Stimulated activated CD4-positive, alpha-beta T cell treated with anti-CD3 and anti-CD28 coated beads, Interleukin-12 subunit alpha, Interleukin-12 subunit beta, amount 100 ng/mL, for 24 hours (primary cell): ENCODE measurements at regions not wholly inside any gene's neighbourhood (a gene's known extent, or its start where the extent isn't known, plus 50 kb on each side); places are given as distances from the start of the nearest gene placed in this dataset.

Experiments used
- DNase-seq, 2 experiments: peaks; one replicate each; pipeline ENCODE4 v3.0.0-alpha.2; 2020; ENCODE audit warnings: low read depth in 2 of 2

GRCh38 chr15:69735121-69735520 lies 282.5 kb downstream of the RPLP1 start:
- DNase-seq: no peak

GRCh38 chr15:69736161-69736560 lies 283.5 kb downstream of the RPLP1 start:
- no peak for DNase-seq

GRCh38 chr15:69737916-69738315 lies 285.3 kb downstream of the RPLP1 start:
- no peak for DNase-seq

- no peak for DNase-seq
Observed at GRCh38 chr15:69740684-69741083, 288.1 kb downstream of the RPLP1 start.

GRCh38 chr15:69742361-69742760 lies 289.7 kb downstream of the RPLP1 start:
- no peak for DNase-seq

- no peak for DNase-seq
Observed at GRCh38 chr15:69743091-69743490, 290.5 kb downstream of the RPLP1 start.

- no peak for DNase-seq
Observed at GRCh38 chr15:69744391-69745162, 292.0 kb downstream of the RPLP1 start.

GRCh38 chr15:69747193-69747592 lies 294.6 kb downstream of the RPLP1 start:
- no peak for DNase-seq

GRCh38 chr15:69748131-69748530 lies 295.5 kb downstream of the RPLP1 start:
- no peak for DNase-seq

- DNase-seq: no peak
Observed at GRCh38 chr15:69748576-69749185, 296.1 kb downstream of the RPLP1 start.

GRCh38 chr15:69749274-69749673 lies 296.7 kb downstream of the RPLP1 start:
- no peak for DNase-seq

- DNase-seq: no peak
Observed at GRCh38 chr15:69749797-69750196, 297.2 kb downstream of the RPLP1 start.

- DNase-seq: no peak
Observed at GRCh38 chr15:69750253-69750652, 297.6 kb downstream of the RPLP1 start.

GRCh38 chr15:69751147-69751546 lies 298.5 kb downstream of the RPLP1 start:
- DNase-seq: no peak

GRCh38 chr15:69751566-69751965 lies 298.9 kb downstream of the RPLP1 start:
- DNase-seq: no peak

- no peak for DNase-seq
Observed at GRCh38 chr15:69753867-69754266, 301.2 kb downstream of the RPLP1 start.

GRCh38 chr15:69754313-69754712 lies 301.7 kb downstream of the RPLP1 start:
- DNase-seq: no peak

- peak; percentile 60 to 78 for DNase-seq
Observed at GRCh38 chr15:69755551-69756310, 303.1 kb downstream of the RPLP1 start.

- no peak for DNase-seq
Observed at GRCh38 chr15:69756440-69756839, 303.8 kb downstream of the RPLP1 start.

GRCh38 chr15:69757186-69757585 lies 304.6 kb downstream of the RPLP1 start:
- DNase-seq: peak; percentile 50 to 58

- DNase-seq: no peak
Observed at GRCh38 chr15:69758291-69758771, 305.7 kb downstream of the RPLP1 start.
